T-helper 2 cell treated with Interferon-gamma antibody and Interleukin-4, amounts not matched to agents 5 μg/mL and 100 μg/mL, for 36 hours (primary cell): ENCODE measurements at regions not wholly inside any gene's neighbourhood (a gene's known extent, or its start where the extent isn't known, plus 50 kb on each side); places are given as distances from the start of the nearest gene placed in this dataset.
"Not testable (repeated sequence)": the region's sequence is repeated elsewhere in the genome, so short reads cannot be mapped to it uniquely, and the experiment has no call there.

Source experiments
- DNase-seq: peaks from one replicate; pipeline ENCODE4 v3.0.0; 2021; ENCODE audit warnings: low spot score
- H3K27ac Mint-ChIP-seq: one replicate; pipeline ENCODE4 v1.8.0; 2021; ENCODE audit warnings: mild to moderate bottlenecking, mixed read lengths
- H3K27me3 Mint-ChIP-seq: one replicate; pipeline ENCODE4 v1.8.0; 2021; ENCODE audit warnings: low read depth, mixed read lengths
- H3K36me3 Mint-ChIP-seq: one replicate; pipeline ENCODE4 v1.8.0; 2021; ENCODE audit warnings: low read depth, mixed read lengths
- H3K4me1 Mint-ChIP-seq: one replicate; pipeline ENCODE4 v1.8.0; 2021; ENCODE audit warnings: low read depth, mixed read lengths
- H3K4me3 Mint-ChIP-seq: one replicate; pipeline ENCODE4 v1.8.0; 2022; ENCODE audit warnings: mild to moderate bottlenecking, moderate library complexity, mixed read lengths
- H3K9me3 Mint-ChIP-seq: one replicate; pipeline ENCODE4 v1.8.0; 2021; ENCODE audit warnings: mixed read lengths

DNA sequence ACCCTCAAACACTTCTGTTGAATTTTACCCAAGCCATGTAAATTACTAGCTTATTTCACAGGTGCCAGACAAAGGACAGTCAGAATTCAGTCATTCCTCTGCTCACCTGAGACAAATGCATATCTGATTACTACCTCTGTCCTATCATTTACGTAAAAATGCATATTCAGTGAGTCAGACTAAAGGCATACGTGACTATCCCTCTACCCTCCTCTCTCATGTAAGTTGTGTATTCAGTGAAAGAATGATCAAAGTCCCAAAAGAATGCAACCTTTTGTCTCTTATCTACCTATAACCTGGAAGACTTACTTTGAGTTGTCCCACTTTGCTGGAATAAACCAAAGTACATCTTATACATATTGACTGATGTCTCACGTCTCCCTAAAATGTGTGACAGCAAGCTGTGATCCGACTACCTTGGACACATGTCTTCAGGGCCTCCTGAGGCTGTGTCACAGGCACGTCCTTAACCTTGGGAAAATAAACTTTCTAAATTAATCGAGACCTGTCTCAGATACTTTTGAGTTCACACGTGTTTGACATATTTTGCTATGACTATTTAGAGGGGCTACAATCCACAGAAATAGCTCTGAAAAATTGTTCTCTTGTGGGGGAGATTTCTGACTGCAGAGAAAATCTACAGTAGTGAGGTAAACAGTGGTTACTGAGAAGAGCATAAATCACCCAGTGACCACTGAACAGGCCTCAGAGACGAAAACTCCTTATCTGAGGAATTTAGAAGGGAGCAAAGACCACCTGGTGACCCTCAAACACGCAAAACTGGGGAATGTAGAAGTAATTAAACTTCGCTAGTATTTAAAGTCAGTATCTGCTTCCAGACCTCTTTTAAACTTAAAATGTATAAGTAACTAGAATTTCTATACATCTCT, 1575.8 kb downstream of the STIM2 start:
- no peaks in the 10 kb centered on the region for H3K36me3 Mint-ChIP-seq
- peaks cover 27% of the 10 kb centered on the region for H3K9me3 Mint-ChIP-seq
- H3K27ac Mint-ChIP-seq = no peak overlapping the region
- no peak overlapping the region for H3K4me3 Mint-ChIP-seq
- no peaks in the 10 kb centered on the region for H3K4me1 Mint-ChIP-seq
- no peak for DNase-seq
- H3K27me3 Mint-ChIP-seq = no peaks in the 10 kb centered on the region

DNA sequence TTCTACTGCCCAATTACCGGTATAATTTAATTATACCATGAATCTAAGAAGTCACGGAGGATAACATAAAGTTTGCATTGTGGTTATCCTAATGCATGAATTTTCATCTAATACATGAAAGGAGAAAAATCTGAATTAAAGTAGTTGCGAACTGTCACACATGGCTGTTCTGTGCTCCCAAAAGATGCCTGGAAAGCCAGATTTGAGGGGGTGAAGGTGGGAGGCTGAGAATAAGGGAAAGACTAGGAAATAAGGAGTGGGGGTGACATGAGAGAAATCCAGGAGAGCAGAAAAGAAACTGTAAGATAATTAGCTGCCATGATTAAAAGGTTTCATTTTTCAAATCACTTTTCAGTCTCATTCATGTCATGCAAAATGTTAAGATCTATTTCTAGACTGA, 1582.7 kb downstream of the STIM2 start:
- no peak for DNase-seq
- Mint-ChIP-seq H3K9me3 (peaks cover 26% of the 10 kb centered on the region), H3K27ac (no peak overlapping the region), H3K4me1 (no peaks in the 10 kb centered on the region), H3K27me3 (no peaks in the 10 kb centered on the region), H3K4me3 (no peak overlapping the region), H3K36me3 (no peaks in the 10 kb centered on the region)

DNA sequence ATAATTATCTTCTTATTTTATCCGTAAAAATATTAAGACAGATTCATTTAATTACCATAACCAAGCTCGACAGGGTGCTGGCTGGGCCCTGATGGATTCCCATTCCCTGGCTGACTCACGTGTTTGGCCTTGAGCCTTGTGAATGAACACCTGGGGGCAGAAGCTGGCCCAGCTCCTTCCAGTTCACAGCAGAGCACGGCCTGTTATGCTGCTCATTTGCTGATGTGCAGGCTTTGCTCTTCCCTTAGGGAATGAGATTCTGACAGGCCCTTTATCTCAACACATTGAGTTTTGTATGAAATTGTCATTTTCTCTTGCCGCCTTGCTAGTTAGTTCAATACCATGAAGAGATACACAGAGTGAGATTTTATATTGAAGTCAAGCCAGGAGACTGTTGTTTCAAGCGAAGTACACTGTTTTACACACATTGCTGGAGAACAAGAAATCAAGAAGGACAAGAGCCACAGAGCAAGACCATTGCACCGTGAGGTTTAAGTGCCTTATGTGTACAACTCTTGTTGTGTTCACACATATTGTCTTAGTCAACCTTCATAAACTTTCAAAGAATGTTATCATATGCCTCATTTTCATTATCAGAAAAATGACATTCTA, 1583.3 kb downstream of the STIM2 start:
- Mint-ChIP-seq H3K4me1 (no peaks in the 10 kb centered on the region), H3K9me3 (peaks cover 26% of the 10 kb centered on the region), H3K36me3 (no peaks in the 10 kb centered on the region), H3K4me3 (no peak overlapping the region), H3K27me3 (no peaks in the 10 kb centered on the region), H3K27ac (no peak overlapping the region)
- no peak for DNase-seq

DNA sequence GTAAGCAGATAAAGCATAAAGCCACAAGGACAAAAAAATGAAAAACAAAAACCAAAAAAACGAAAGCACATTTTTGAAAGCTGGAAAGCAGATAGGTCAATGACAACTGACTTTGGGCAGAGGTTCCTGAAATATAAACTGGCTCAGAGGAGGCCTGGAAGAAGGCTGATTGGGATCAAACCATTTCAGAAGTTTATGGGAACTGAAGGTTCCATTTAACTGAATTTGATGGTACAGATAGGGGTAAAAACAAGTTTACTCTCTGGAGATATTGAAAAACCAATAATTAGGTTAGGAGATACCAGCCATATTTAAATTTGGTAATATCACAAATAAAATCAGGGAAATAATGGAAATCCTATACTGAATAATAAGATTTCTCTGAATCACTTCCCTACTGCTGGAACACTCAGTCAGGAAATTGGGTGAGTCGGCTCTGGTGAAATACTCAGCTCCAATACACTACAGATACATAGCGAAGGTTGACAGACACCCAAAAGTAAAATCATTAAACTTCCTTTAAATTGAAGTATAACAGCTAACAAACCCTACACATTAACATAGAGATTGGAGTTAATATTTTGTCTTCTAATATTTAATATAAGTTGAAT, 1584.3 kb downstream of the STIM2 start:
- Mint-ChIP-seq H3K4me3 (no peak overlapping the region), H3K27ac (no peak overlapping the region), H3K36me3 (no peaks in the 10 kb centered on the region), H3K4me1 (no peaks in the 10 kb centered on the region), H3K9me3 (peaks cover 31% of the 10 kb centered on the region), H3K27me3 (no peaks in the 10 kb centered on the region)
- DNase-seq = no peak

- H3K4me1 Mint-ChIP-seq = no peaks in the 10 kb centered on the region
- H3K27me3 Mint-ChIP-seq = no peaks in the 10 kb centered on the region
- H3K36me3 Mint-ChIP-seq = no peaks in the 10 kb centered on the region
- H3K4me3 Mint-ChIP-seq = no peak overlapping the region
- H3K9me3 Mint-ChIP-seq = peaks cover 23% of the 10 kb centered on the region
- no peak overlapping the region for H3K27ac Mint-ChIP-seq
- no peak for DNase-seq
Observed at GRCh38 chr4:28449085-28449484, 1588.4 kb downstream of the STIM2 start.

GRCh38 chr4:28451346-28451745, 1590.7 kb downstream of the STIM2 start:
- Mint-ChIP-seq H3K36me3 (no peaks in the 10 kb centered on the region), H3K27ac (no peak overlapping the region), H3K4me3 (no peak overlapping the region), H3K27me3 (no peaks in the 10 kb centered on the region), H3K4me1 (no peaks in the 10 kb centered on the region), H3K9me3 (peaks cover 39% of the 10 kb centered on the region)
- DNase-seq = no peak

- Mint-ChIP-seq H3K4me1 (no peaks in the 10 kb centered on the region), H3K4me3 (no peak overlapping the region), H3K9me3 (peaks cover 9% of the 10 kb centered on the region), H3K27ac (no peak overlapping the region), H3K36me3 (no peaks in the 10 kb centered on the region), H3K27me3 (no peaks in the 10 kb centered on the region)
- no peak for DNase-seq
Observed at GRCh38 chr4:28462766-28463700, 1602.4 kb downstream of the STIM2 start.

DNA sequence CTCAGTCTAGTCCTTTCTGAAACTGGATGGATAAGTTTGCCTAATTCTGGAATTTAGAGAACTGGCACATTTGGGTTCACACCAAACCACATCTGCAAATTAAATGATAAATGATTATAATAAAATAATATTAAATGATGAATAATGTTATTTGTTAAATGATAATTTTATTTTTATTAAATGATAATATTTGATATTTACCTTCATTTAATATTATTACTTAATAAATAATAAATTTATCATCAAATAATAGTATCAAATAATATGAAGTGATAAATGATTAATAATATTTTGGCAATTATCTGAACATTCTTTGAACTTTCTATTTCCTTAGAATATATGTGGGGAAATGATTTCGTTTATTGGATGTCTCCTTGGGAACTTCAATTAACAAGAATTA, 1604.2 kb downstream of the STIM2 start:
- Mint-ChIP-seq H3K27me3 (no peaks in the 10 kb centered on the region), H3K36me3 (no peaks in the 10 kb centered on the region), H3K4me3 (no peak overlapping the region), H3K9me3 (peaks cover 17% of the 10 kb centered on the region), H3K4me1 (no peaks in the 10 kb centered on the region), H3K27ac (no peak overlapping the region)
- no peak for DNase-seq

DNA sequence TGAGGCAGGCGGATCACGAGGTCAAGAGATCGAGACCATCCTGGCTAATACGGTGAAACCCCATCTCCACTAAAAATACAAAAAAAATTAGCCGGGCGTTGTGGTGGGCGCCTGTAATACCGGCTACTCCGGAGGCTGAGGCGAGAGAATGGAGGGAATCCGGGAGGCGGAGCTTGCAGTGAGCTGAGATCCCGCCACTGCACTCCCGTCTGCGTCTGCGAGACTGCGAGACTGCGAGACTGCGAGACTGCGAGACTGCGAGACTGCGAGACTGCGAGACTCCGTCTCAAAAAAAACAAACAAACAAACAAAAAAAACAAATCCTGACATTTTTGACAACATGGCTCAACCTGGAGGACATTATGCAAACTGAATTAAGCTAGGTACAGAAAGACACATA, 1606.2 kb downstream of the STIM2 start:
- not testable (repeated sequence) for DNase-seq, H3K36me3 Mint-ChIP-seq, H3K27me3 Mint-ChIP-seq, H3K27ac Mint-ChIP-seq, H3K4me1 Mint-ChIP-seq, H3K4me3 Mint-ChIP-seq
- H3K9me3 Mint-ChIP-seq = peaks cover 20% of the 10 kb centered on the region

- H3K27me3 Mint-ChIP-seq = no peaks in the 10 kb centered on the region
Observed at GRCh38 chr4:28469387-28469786, 1608.7 kb downstream of the STIM2 start.

GRCh38 chr4:28469886-28470285, 1609.2 kb downstream of the STIM2 start:
- no peaks in the 10 kb centered on the region for H3K36me3 Mint-ChIP-seq
- no peak overlapping the region for H3K4me3 Mint-ChIP-seq
- H3K4me1 Mint-ChIP-seq = no peaks in the 10 kb centered on the region
- H3K27me3 Mint-ChIP-seq = no peaks in the 10 kb centered on the region
- peaks cover 20% of the 10 kb centered on the region for H3K9me3 Mint-ChIP-seq
- H3K27ac Mint-ChIP-seq = no peak overlapping the region
- DNase-seq = no peak

More at GRCh38 chr4:28469387-28469786, 1608.7 kb downstream of the STIM2 start:
- peaks cover 20% of the 10 kb centered on the region for H3K9me3 Mint-ChIP-seq
- no peak overlapping the region for H3K27ac Mint-ChIP-seq
- no peak for DNase-seq
- H3K4me1 Mint-ChIP-seq = no peaks in the 10 kb centered on the region
- H3K4me3 Mint-ChIP-seq = no peak overlapping the region
- no peaks in the 10 kb centered on the region for H3K36me3 Mint-ChIP-seq

- Mint-ChIP-seq H3K36me3 (no peaks in the 10 kb centered on the region), H3K4me3 (no peak overlapping the region), H3K9me3 (peaks cover 8% of the 10 kb centered on the region)
Observed at GRCh38 chr4:28475381-28475780, 1614.7 kb downstream of the STIM2 start.

GRCh38 chr4:28479666-28480065, 1619.0 kb downstream of the STIM2 start:
- Mint-ChIP-seq H3K36me3 (no peaks in the 10 kb centered on the region), H3K9me3 (peaks cover 10% of the 10 kb centered on the region), H3K4me3 (no peak overlapping the region), H3K27ac (no peak overlapping the region), H3K27me3 (no peaks in the 10 kb centered on the region), H3K4me1 (no peaks in the 10 kb centered on the region)
- no peak for DNase-seq

More at GRCh38 chr4:28475381-28475780, 1614.7 kb downstream of the STIM2 start:
- H3K27me3 Mint-ChIP-seq = no peaks in the 10 kb centered on the region
- DNase-seq = no peak
- no peaks in the 10 kb centered on the region for H3K4me1 Mint-ChIP-seq
- H3K27ac Mint-ChIP-seq = no peak overlapping the region
